WTC11 (cell line): ENCODE measurements at regions not wholly inside any gene's neighbourhood (a gene's known extent, or its start where the extent isn't known, plus 50 kb on each side); places are given as distances from the start of the nearest gene placed in this dataset.

Source experiments
- ATAC-seq: fragments of 200-7000 bp; cut with Tn5 transposase; 2 replicates; pipeline ENCODE4 v1.10.0; 2021; ENCODE audit warnings: mild to moderate bottlenecking, moderate library complexity
- CTCF ChIA-PET: fragments of 300-600 bp; sonication (Branson Sonifier 250); formaldehyde crosslinking; loops from one replicate; lab custom pipeline; 2021; ENCODE audit warnings: antibody characterized with exemption; lab: Charles Lee
- POLR2A ChIA-PET: fragments of 350-600 bp; sonication (Branson Sonifier 250); formaldehyde crosslinking; loops from one replicate; lab custom pipeline; 2021; ENCODE audit warnings: antibody characterized with exemption; lab: Charles Lee
- DNase-seq: peaks from one replicate; pipeline ENCODE4 v3.0.0; 2021; ENCODE audit warnings: low spot score
- H3K27ac Mint-ChIP-seq: 2 replicates; pipeline ENCODE4 v1.8.0; 2021; ENCODE audit warnings: mixed read lengths
- H3K27me3 Mint-ChIP-seq: 2 replicates; pipeline ENCODE4 v1.8.0; 2021; ENCODE audit warnings: low read depth, mild to moderate bottlenecking, moderate library complexity, mixed read lengths
- H3K36me3 Mint-ChIP-seq: 2 replicates; pipeline ENCODE4 v1.8.0; 2021; ENCODE audit warnings: mixed read lengths
- H3K4me1 Mint-ChIP-seq: 2 replicates; pipeline ENCODE4 v1.8.0; 2022; ENCODE audit warnings: mixed read lengths
- H3K4me3 Mint-ChIP-seq: 2 replicates; pipeline ENCODE4 v1.8.0; 2021; ENCODE audit warnings: mild to moderate bottlenecking, moderate library complexity, mixed read lengths
- H3K9me3 Mint-ChIP-seq: 2 replicates; pipeline ENCODE4 v1.8.0; 2021; ENCODE audit warnings: mixed read lengths
- ARID4B ChIP-seq: sonication (generic); formaldehyde crosslinking; IDR thresholded peaks from 2 replicates; pipeline ENCODE4 v1.8.0; 2023; ENCODE audit warnings: missing genetic modification reagents, mild to moderate bottlenecking, borderline replicate concordance
- CBFB ChIP-seq: sonication (generic); formaldehyde crosslinking; IDR thresholded peaks from 2 replicates; pipeline ENCODE4 v1.8.1; 2022; ENCODE audit warnings: mild to moderate bottlenecking, low read depth, missing genetic modification reagents
- E2F1 ChIP-seq: sonication (generic); formaldehyde crosslinking; IDR thresholded peaks from 2 replicates; pipeline ENCODE4 v1.8.0; 2022; ENCODE audit warnings: mild to moderate bottlenecking, missing genetic modification reagents
- ELF4 ChIP-seq: sonication (generic); formaldehyde crosslinking; IDR thresholded peaks from 2 replicates; pipeline ENCODE4 v1.8.1; 2022; ENCODE audit warnings: low read depth, mild to moderate bottlenecking, moderate library complexity, missing genetic modification reagents
- ETV6 ChIP-seq: sonication (generic); formaldehyde crosslinking; IDR thresholded peaks from 2 replicates; pipeline ENCODE4 v1.8.1; 2022; ENCODE audit warnings: mild to moderate bottlenecking, missing genetic modification reagents
- GRHL2 ChIP-seq: fragments of 250-450 bp; sonication (Bioruptor Pico); IDR thresholded peaks from 2 replicates; pipeline ENCODE4 v1.8.0; 2022; ENCODE audit warnings: mild to moderate bottlenecking, moderate library complexity; ENCODE audit not compliant: insufficient replicate concordance, severe bottlenecking
- HMGA2 ChIP-seq: fragments of 250-450 bp; sonication (Bioruptor Pico); IDR thresholded peaks from 2 replicates; pipeline ENCODE4 v1.4.0; 2021; ENCODE audit warnings: mild to moderate bottlenecking, moderate library complexity
- JAZF1 ChIP-seq: fragments of 250-450 bp; sonication (Bioruptor Pico); IDR thresholded peaks from 2 replicates; pipeline ENCODE4 v1.9.0; 2021; ENCODE audit warnings: moderate library complexity, mild to moderate bottlenecking, inconsistent platforms
- KAT7 ChIP-seq: sonication (generic); formaldehyde crosslinking; IDR thresholded peaks from 2 replicates; pipeline ENCODE4 v1.8.1; 2023; ENCODE audit warnings: missing genetic modification reagents, mild to moderate bottlenecking, borderline replicate concordance
- MXD4 ChIP-seq: fragments of 250-450 bp; sonication (Bioruptor Pico); IDR thresholded peaks from 2 replicates; pipeline ENCODE4 v1.8.0; 2021; ENCODE audit warnings: mild to moderate bottlenecking, moderate library complexity, borderline replicate concordance
- SOX15 ChIP-seq: fragments of 250-450 bp; sonication (Bioruptor Pico); IDR thresholded peaks from 2 replicates; pipeline ENCODE4 v1.9.0; 2021; ENCODE audit warnings: mild to moderate bottlenecking
- STAT6 ChIP-seq: sonication (generic); formaldehyde crosslinking; conservative IDR thresholded peaks from 2 replicates; pipeline ENCODE4 v1.8.1; 2023; ENCODE audit warnings: mild to moderate bottlenecking, low read depth, missing genetic modification reagents, moderate library complexity
- TEAD1 ChIP-seq: sonication (generic); formaldehyde crosslinking; IDR thresholded peaks from 2 replicates; pipeline ENCODE4 v1.8.0; 2022; ENCODE audit warnings: mild to moderate bottlenecking, missing genetic modification reagents
- TP53 ChIP-seq: sonication (generic); formaldehyde crosslinking; IDR thresholded peaks from 2 replicates; pipeline ENCODE4 v1.8.1; 2023; ENCODE audit warnings: mild to moderate bottlenecking, missing genetic modification reagents
- ZNF121 ChIP-seq: sonication (generic); formaldehyde crosslinking; IDR thresholded peaks from 2 replicates; pipeline ENCODE4 v1.8.0; 2023; ENCODE audit warnings: missing genetic modification reagents
- ZNF416 ChIP-seq: fragments of 250-450 bp; sonication (Bioruptor Pico); IDR thresholded peaks from 2 replicates; pipeline ENCODE4 v1.9.0; 2021; ENCODE audit warnings: mild to moderate bottlenecking, inconsistent platforms
- ZNF512 ChIP-seq: sonication (generic); formaldehyde crosslinking; IDR thresholded peaks from 2 replicates; pipeline ENCODE4 v1.8.1; 2022; ENCODE audit warnings: missing genetic modification reagents, borderline replicate concordance
- ZNF532 ChIP-seq: fragments of 250-450 bp; sonication (Bioruptor Pico); IDR thresholded peaks from 2 replicates; pipeline ENCODE4 v1.9.0; 2021; ENCODE audit warnings: mild to moderate bottlenecking, borderline replicate concordance
- TF ChIP-seq, protein P1 (sequence below): sonication (generic); formaldehyde crosslinking; IDR thresholded peaks from 2 replicates; pipeline ENCODE4 v1.8.0; 2022; ENCODE audit warnings: mild to moderate bottlenecking, missing genetic modification reagents
- TF ChIP-seq, protein P2 (sequence below): sonication (generic); formaldehyde crosslinking; IDR thresholded peaks from 2 replicates; pipeline ENCODE4 v1.8.1; 2023; ENCODE audit warnings: mild to moderate bottlenecking, missing genetic modification reagents

DNA sequence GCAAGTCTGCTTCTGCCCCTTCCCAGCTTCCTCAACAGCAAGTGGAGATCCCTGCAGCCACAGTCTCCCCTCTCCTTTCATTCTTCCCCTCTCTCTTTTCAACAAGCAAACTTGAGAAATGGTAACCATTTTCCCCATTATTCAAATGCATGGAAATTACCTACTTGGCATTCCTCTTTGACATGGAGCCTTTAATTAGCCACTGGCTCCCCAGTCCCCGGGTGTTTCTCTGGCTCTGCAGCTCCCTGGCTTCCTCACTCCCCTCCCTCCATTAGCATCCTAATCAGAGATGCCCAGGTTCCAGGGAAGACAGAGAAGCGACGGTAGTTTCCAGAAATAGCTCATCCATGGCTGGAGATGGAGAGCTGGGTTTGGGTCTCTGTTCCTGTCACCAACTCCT is 116.0 kb downstream of the CCT6B start:
- TF ChIP-seq HMGA2 (CRISPR knock-in tag) (no peak), ZNF121 (no peak), MXD4 (CRISPR knock-in tag) (no peak), GRHL2 (CRISPR knock-in tag) (no peak), KAT7 (no peak), SOX15 (no peak), JAZF1 (CRISPR knock-in tag) (no peak), ELF4 (CRISPR knock-in tag) (no peak), ETV6 (CRISPR knock-in tag) (no peak), ZNF532 (CRISPR knock-in tag) (no peak)
- TF ChIP-seq, protein P1, sequence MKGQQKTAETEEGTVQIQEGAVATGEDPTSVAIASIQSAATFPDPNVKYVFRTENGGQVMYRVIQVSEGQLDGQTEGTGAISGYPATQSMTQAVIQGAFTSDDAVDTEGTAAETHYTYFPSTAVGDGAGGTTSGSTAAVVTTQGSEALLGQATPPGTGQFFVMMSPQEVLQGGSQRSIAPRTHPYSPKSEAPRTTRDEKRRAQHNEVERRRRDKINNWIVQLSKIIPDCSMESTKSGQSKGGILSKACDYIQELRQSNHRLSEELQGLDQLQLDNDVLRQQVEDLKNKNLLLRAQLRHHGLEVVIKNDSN (CRISPR knock-in tag): no peak
- no peaks in the 10 kb centered on the region for H3K36me3 Mint-ChIP-seq
- H3K9me3 Mint-ChIP-seq: no peaks in the 10 kb centered on the region
- DNase-seq (no peak), ATAC-seq (no peak)
- H3K4me3 Mint-ChIP-seq: no peak overlapping the region
- H3K27ac Mint-ChIP-seq: no peak overlapping the region
- ChIA-PET CTCF (no interaction called here), POLR2A (no interaction called here)
- no peaks in the 10 kb centered on the region; the same call in 1 of the 2 replicates for H3K27me3 Mint-ChIP-seq
- H3K4me1 Mint-ChIP-seq: peaks cover 22% of the 10 kb centered on the region

DNA sequence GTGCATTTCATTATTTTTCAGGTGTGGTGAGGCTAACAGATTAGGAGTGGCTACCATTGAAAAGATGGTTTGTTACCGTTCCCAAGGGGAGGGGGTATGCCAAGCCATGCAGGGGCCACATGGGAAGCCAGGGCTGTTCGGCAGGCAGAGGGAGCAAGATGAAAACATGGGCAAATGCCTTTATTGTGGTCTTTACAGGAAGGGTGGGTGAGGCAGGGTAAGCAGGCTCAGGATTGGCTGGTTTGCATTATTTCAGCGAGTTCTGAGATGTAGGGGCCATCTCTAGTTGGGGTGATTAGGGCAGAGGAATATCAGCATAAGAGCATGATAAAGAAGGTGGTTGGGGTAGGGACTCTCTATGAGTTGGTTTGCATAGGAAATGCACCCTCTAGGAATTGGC is 117.6 kb downstream of the CCT6B start:
- ChIA-PET CTCF (interaction anchor here (0.6 kb wide), 1 partner anchor 151 kb away, joined by 4 read pairs; no protein-coding TSS in a partner anchor), POLR2A (no interaction called here)
- peaks cover 25% of the 10 kb centered on the region for H3K4me1 Mint-ChIP-seq
- H3K27me3 Mint-ChIP-seq: peaks cover 3% of the 10 kb centered on the region
- H3K27ac Mint-ChIP-seq: no peak overlapping the region
- no peaks in the 10 kb centered on the region for H3K9me3 Mint-ChIP-seq
- H3K36me3 Mint-ChIP-seq: no peaks in the 10 kb centered on the region
- H3K4me3 Mint-ChIP-seq: no peak overlapping the region
- ATAC-seq (no peak), DNase-seq (no peak)
- no peak for TF ChIP-seq ZNF512 (CRISPR knock-in tag)
- no peak for TF ChIP-seq STAT6 (CRISPR knock-in tag)
- no peak for TF ChIP-seq E2F1 (CRISPR knock-in tag)
- no peak for TF ChIP-seq KAT7
- TF ChIP-seq JAZF1 (CRISPR knock-in tag): no peak
- TF ChIP-seq, protein P2, sequence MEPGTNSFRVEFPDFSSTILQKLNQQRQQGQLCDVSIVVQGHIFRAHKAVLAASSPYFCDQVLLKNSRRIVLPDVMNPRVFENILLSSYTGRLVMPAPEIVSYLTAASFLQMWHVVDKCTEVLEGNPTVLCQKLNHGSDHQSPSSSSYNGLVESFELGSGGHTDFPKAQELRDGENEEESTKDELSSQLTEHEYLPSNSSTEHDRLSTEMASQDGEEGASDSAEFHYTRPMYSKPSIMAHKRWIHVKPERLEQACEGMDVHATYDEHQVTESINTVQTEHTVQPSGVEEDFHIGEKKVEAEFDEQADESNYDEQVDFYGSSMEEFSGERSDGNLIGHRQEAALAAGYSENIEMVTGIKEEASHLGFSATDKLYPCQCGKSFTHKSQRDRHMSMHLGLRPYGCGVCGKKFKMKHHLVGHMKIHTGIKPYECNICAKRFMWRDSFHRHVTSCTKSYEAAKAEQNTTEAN (CRISPR knock-in tag): no peak
- TF ChIP-seq ZNF416: no peak
- TF ChIP-seq CBFB (CRISPR knock-in tag): no peak
- no peak for TF ChIP-seq ARID4B (CRISPR knock-in tag)
- no peak for TF ChIP-seq TP53 (CRISPR knock-in tag)
- TF ChIP-seq TEAD1 (CRISPR knock-in tag): no peak
